H1 (cell line): ENCODE measurements at regions not wholly inside any gene's neighbourhood (a gene's known extent, or its start where the extent isn't known, plus 50 kb on each side); places are given as distances from the start of the nearest gene placed in this dataset.

Experiments
- CTCF ChIP-seq, 3 experiments: IDR thresholded peaks; 1 replicate in 2 of 3; 2 replicates in 1 of 3; pipeline versions ENCODE4 v1.5.1 to v1.6.1; 2011; ENCODE audit warnings: low read length in 3 of 3, mild to moderate bottlenecking in 3 of 3, inconsistent platforms in 2 of 3, low read depth in 1 of 3, moderate library complexity in 1 of 3; ENCODE audit not compliant: insufficient read depth in 1 of 3; ENCODE audit errors: control extremely low read depth in 1 of 3
- KDM1A ChIP-seq: fragments of 200-600, 300-600 bp; sonication (generic); IDR thresholded peaks from 2 replicates; pipeline ENCODE4 v1.7.1; 2016; ENCODE audit warnings: mild to moderate bottlenecking, low read length, borderline replicate concordance
- POLR2A ChIP-seq, 2 experiments: IDR thresholded peaks; 1 replicate in 1 of 2; 2 replicates in 1 of 2; pipeline ENCODE4 v1.6.1; 2011; ENCODE audit warnings: low read depth in 2 of 2, low read length in 2 of 2, mild to moderate bottlenecking in 2 of 2; ENCODE audit errors: control extremely low read depth in 1 of 2
- POLR2AphosphoS5 ChIP-seq: IDR thresholded peaks from 2 replicates; pipeline ENCODE4 v1.6.1; 2011; ENCODE audit warnings: low read depth, low read length
- TBP ChIP-seq: IDR thresholded peaks from 2 replicates; pipeline ENCODE4 v1.6.1; 2011; ENCODE audit warnings: low read depth, low read length, improper control_type of control experiment
- YY1 ChIP-seq: IDR thresholded peaks from 2 replicates; pipeline ENCODE4 v1.6.1; 2011; ENCODE audit warnings: low read depth, mild to moderate bottlenecking, low read length
- ZNF274 ChIP-seq: IDR thresholded peaks from 2 replicates; pipeline ENCODE4 v1.7.0; 2012; ENCODE audit warnings: low read length, borderline replicate concordance; ENCODE audit errors: extremely low read depth

DNA sequence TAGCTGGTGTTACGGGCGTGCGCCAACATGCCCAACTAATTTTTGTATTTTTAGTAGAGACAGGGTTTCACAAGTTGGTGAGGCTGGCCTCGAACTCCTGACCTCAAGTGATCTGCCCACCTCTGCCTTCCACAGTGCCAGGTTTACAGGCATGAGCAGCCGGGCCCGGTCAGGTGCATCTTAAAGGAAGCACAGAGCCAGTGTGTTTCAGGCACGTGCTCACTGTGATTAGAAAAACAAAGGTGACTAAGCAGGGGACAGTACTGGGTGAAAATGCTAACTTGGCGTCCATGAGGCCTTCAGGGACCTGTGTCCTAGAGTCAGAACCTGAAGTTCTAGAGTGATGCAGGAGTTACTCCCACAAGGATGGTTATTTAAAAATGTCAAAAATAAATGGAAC lies 60.0 kb upstream of the GJA8 start:
- TF ChIP-seq KDM1A (no peak), ZNF274 (no peak), TBP (peak; percentile 69), CTCF (IDR thresholded peaks at IDR 0.05; ENCODE audit: control extremely low read depth in 1 of 3, insufficient read depth in 1 of 3, low read depth in 1 of 3, low read length in 3 of 3) (no peak), YY1 (no peak), POLR2AphosphoS5 (no peak), POLR2A (IDR thresholded peaks at IDR 0.05; ENCODE audit: control extremely low read depth in 1 of 2, low read depth in 2 of 2, low read length in 2 of 2) (no peak)
